Heart left ventricle (tissue), 13 donors: ENCODE measurements at regions not wholly inside any gene's neighbourhood (a gene's known extent, or its start where the extent isn't known, plus 50 kb on each side); places are given as distances from the start of the nearest gene placed in this dataset.
"Not testable (repeated sequence)": the region's sequence is repeated elsewhere in the genome, so short reads cannot be mapped to it uniquely, and the experiment has no call there.

Experiments used
- POLR2A ChIP-seq, 2 donors: fragments of 450-650 bp; IDR thresholded peaks; one replicate each; pipeline ENCODE4 v1.6.1; 2017; ENCODE audit warnings: antibody characterized with exemption in 2 of 2, mild to moderate bottlenecking in 2 of 2, moderate library complexity in 2 of 2
- TF ChIP-seq, protein P1 (sequence below), 12 donors: fragments of 200-600 bp; sonication (generic) in 4 of 12; IDR thresholded peaks; one replicate each; pipeline versions ENCODE4 v1.5.0 to v1.8.0; 2018 to 2022; ENCODE audit warnings: antibody characterized with exemption in 12 of 12, mild to moderate bottlenecking in 5 of 12
- donor health status: ischemic (EF 13 %, LVEDD 7.1; RV severe dilation, severe dysfunction).
- donor health status: DM: no; HTN: yes; CAD: no.
- donor health status: DM: no; HTN: no; CAD: no.
- donor health status: ischemic (EF 25% LVEDD 6.9; RV normal size, moderate dysfunction).
- donor health status: ischemic (EF 25% LVEDD 5.7; RV mildly dilated, moderate dysfunction).
- donor health status: ischemic (EF 35%, LVEDD 5.7; RV mildly dilated, moderate dysfunction).
- donor health status: nonischemic (EF 11% LVEDD 7.7; RV severe dilation, severe dysfunction).
- donor health status: DM: yes; HTN: yes; CAD: no.
- donor health status: PGD.
- donor health status: ischemic (EF 29% LVEDD 5.4; RV normal size, mild dysfunction).
- donor health status: nonischemic (EF 23%, LVEDD 6.1; RV moderate dilation, normal function).

DNA sequence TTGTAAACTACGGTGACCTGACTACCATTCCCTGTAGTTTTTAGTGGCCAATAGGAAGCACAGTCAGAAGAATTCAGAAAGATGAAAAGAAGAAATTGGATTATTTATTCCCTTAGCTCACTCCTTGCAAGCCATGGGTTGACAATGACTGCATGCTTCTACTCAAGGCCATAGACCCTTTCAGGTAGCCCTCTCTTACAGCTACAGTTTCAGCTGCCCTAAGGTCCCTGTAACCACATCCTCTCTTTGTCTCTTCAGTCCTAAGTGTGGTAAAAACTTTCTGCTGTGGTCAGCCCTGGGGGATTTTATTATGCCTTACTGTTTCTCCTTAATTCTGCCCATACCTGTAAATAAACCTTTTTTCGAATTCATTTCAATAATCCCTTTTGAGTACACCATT lies 551.8 kb upstream of the TGIF2LX start:
- TF ChIP-seq, protein P1, sequence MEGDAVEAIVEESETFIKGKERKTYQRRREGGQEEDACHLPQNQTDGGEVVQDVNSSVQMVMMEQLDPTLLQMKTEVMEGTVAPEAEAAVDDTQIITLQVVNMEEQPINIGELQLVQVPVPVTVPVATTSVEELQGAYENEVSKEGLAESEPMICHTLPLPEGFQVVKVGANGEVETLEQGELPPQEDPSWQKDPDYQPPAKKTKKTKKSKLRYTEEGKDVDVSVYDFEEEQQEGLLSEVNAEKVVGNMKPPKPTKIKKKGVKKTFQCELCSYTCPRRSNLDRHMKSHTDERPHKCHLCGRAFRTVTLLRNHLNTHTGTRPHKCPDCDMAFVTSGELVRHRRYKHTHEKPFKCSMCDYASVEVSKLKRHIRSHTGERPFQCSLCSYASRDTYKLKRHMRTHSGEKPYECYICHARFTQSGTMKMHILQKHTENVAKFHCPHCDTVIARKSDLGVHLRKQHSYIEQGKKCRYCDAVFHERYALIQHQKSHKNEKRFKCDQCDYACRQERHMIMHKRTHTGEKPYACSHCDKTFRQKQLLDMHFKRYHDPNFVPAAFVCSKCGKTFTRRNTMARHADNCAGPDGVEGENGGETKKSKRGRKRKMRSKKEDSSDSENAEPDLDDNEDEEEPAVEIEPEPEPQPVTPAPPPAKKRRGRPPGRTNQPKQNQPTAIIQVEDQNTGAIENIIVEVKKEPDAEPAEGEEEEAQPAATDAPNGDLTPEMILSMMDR (IDR thresholded peaks at IDR 0.05): not testable (repeated sequence)
- TF ChIP-seq POLR2A (IDR thresholded peaks at IDR 0.05): not testable (repeated sequence)
